ENCODE measurements at regions not wholly inside any gene's neighbourhood (a gene's known extent, or its start where the extent isn't known, plus 50 kb on each side); places are given as distances from the start of the nearest gene placed in this dataset.

DNA sequence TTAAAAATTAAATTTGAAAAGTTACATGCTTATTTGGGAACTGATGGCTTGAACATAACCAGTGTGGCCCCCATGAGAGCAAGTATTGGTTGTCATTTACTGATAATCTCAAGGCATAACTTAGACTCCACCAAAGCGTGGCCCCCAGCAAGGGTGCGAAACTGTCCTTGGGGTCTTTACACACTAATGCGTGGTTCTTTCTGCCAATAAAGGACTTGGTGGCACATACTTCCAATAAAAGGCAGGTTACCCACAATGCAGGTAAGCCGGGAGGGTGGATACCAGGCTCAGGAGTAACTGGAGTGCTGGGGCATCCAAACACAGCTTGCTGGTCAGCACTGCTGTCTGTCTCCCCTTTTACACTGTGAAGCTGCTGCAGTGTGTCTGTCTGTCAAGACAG is 278.2 kb upstream of the NCKAP5 start:
- in situ Hi-C loops (cut with HindIII; ENCODE audit: low sequenced_read_pairs) = no loop called here
- TF ChIP-seq, protein P1, sequence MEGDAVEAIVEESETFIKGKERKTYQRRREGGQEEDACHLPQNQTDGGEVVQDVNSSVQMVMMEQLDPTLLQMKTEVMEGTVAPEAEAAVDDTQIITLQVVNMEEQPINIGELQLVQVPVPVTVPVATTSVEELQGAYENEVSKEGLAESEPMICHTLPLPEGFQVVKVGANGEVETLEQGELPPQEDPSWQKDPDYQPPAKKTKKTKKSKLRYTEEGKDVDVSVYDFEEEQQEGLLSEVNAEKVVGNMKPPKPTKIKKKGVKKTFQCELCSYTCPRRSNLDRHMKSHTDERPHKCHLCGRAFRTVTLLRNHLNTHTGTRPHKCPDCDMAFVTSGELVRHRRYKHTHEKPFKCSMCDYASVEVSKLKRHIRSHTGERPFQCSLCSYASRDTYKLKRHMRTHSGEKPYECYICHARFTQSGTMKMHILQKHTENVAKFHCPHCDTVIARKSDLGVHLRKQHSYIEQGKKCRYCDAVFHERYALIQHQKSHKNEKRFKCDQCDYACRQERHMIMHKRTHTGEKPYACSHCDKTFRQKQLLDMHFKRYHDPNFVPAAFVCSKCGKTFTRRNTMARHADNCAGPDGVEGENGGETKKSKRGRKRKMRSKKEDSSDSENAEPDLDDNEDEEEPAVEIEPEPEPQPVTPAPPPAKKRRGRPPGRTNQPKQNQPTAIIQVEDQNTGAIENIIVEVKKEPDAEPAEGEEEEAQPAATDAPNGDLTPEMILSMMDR (IDR thresholded peaks at IDR 0.05; ENCODE audit: low read depth, low read length) = no peak
- no peak for DNase-seq (ENCODE audit: low read depth, low spot score)
- no peak overlapping the region for H3K4me3 ChIP-seq (ENCODE audit: low read depth, low read length)

DNA sequence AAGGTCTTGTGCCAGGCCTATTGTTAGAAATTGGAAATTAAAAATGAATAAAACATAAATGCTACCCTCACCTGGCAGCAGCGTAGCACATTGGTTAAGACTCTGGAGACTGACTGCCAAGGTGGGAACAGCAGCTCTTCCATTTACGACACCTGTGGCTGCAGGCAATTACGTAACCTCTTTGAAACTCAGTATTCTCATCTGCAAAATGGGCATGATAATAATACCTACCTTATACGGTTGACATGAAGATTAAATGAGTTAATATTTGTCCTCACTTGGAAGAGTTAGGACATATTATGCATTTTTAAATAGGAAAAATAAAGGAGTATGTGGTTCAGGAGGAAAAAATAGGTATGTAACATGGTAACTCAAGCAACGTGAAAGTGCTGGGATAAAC is 279.3 kb upstream of the NCKAP5 start:
- DNase-seq (ENCODE audit: low read depth, low spot score) = no peak
- no peak overlapping the region for H3K4me3 ChIP-seq (ENCODE audit: low read depth, low read length)
- in situ Hi-C loops (cut with HindIII; ENCODE audit: low sequenced_read_pairs) = no loop called here
- TF ChIP-seq, protein P1 (IDR thresholded peaks at IDR 0.05; ENCODE audit: low read depth, low read length) = no peak

DNA sequence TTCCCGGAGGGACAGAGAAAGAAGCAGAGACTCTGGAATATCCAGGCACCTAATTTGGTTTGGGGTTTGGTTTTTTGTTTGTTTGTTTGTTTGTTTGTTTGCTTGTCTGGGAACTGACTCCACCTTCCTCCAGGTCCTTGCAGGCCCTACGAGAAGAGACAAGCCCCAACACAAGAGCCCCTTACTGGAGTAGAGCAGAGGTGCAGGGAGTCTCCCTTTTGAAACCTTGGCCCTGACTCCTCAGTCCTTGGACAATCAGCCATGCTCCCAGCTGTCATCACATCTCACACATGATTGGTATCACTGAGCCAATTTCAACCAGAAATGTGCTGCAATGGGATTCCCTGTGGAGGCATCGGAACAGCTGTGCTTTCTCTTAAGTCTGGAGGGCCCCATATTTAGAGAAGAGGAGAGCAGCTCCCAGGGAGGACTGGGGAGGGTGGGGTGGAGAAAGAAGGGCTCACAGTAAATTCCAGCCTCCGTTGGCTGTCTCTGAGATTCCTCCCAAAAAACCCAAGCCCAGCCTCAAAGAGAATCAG is 279.9 kb upstream of the NCKAP5 start:
- DNase-seq (ENCODE audit: low read depth, low spot score) = no peak
- no peak overlapping the region for H3K4me3 ChIP-seq (ENCODE audit: low read depth, low read length)
- TF ChIP-seq, protein P1 (IDR thresholded peaks at IDR 0.05; ENCODE audit: low read depth, low read length) = no peak
- in situ Hi-C loops (cut with HindIII; ENCODE audit: low sequenced_read_pairs) = no loop called here

DNA sequence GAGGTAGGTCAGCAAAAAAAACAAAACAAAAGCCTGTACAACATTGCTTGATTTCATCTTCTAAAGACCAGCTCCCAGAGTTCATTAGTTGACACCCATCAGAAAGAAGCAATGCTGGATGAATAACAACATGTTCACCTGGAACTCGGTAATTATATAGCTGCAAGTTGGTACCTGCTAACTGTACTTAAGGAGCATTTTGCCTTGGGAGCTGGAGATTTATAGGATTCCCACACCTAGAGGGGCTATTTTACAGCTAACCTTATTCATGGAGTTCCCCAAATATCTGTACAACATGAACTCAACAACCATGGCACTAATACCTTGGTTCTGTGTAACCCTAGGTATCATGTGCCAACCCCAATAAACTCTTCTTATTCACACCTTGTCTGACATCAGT is 281.1 kb upstream of the NCKAP5 start:
- no peak overlapping the region for H3K4me3 ChIP-seq (ENCODE audit: low read depth, low read length)
- DNase-seq (ENCODE audit: low read depth, low spot score) = no peak
- TF ChIP-seq, protein P1 (IDR thresholded peaks at IDR 0.05; ENCODE audit: low read depth, low read length) = no peak
- in situ Hi-C loops (cut with HindIII; ENCODE audit: low sequenced_read_pairs) = no loop called here

DNA sequence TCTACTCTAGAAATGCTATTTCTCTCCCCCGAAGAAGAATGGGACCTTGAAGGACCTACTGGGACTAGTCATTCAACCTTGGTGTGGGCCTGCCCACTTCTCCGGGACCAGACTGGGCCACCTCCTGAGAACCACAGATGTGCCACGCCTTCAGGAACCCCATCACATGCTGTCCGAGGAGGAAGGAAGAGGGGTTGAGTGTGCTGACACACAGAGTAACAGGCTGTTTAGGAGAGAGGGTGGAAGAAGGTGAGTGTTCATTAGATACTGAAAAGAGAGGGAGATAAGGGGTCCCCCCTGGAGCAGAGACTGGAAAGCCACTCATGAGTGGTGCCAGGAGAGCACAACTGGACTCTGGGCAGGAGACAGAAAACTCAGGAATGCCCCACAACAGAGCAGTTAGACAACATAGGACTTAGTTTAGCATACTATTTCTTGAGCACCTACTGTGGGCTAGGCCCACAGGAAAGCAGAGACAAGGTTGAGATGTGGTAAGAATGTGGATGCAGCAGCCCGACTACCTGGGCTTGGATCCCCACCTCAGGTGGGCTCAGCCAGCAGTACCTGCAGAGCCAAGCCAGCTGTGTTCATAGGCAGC is 286.4 kb upstream of the NCKAP5 start:
- in situ Hi-C loops (cut with HindIII; ENCODE audit: low sequenced_read_pairs) = no loop called here
- no peak overlapping the region for H3K4me3 ChIP-seq (ENCODE audit: low read depth, low read length)
- TF ChIP-seq, protein P1 (IDR thresholded peaks at IDR 0.05; ENCODE audit: low read depth, low read length) = no peak
- DNase-seq (ENCODE audit: low read depth, low spot score) = no peak

DNA sequence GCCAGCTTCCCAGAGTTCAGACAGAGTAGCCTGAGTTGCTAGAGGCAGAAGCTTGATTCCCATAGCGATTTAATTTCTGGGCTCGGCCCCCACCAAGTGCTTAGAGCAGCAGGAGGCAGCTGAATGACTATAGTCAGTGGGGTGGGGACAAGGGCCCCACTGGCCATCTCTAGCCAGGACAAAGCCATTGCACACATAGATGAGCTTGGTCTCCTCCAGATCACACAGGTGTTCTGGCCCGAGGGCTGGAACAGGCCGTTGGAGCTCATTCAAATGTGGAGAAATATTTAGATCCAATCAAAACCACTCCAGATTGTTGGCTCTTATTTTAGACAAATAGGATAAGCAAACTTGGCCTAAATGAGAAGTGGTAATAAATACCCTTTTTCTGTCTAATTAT is 287.3 kb upstream of the NCKAP5 start:
- DNase-seq (ENCODE audit: low read depth, low spot score) = no peak
- no peak overlapping the region for H3K4me3 ChIP-seq (ENCODE audit: low read depth, low read length)
- TF ChIP-seq, protein P1 (IDR thresholded peaks at IDR 0.05; ENCODE audit: low read depth, low read length) = no peak
- in situ Hi-C loops (cut with HindIII; ENCODE audit: low sequenced_read_pairs) = no loop called here

Measured in astrocyte of the spinal cord (primary cell).